Left cardiac atrium (tissue), 4 donors: ENCODE measurements at regions not wholly inside any gene's neighbourhood (a gene's known extent, or its start where the extent isn't known, plus 50 kb on each side); places are given as distances from the start of the nearest gene placed in this dataset.

Experiments
- ATAC-seq, 2 donors: fragments of 200-7000 bp; cut with Tn5 transposase; one replicate each; pipeline ENCODE4 v1.9.1; 2020; ENCODE audit warnings: mild to moderate bottlenecking in 2 of 2, moderate library complexity in 2 of 2
- DNase-seq: peaks from one replicate; pipeline ENCODE4 v3.0.0-alpha.2; 2020
- intact Hi-C, 2 donors: fragments of 100-400 bp; cut with DNase I; formaldehyde crosslinking; loops; one replicate each; pipeline versions ENCODE4 v1.14.1 to v1.15.1; 2022 to 2023
- donor health status: DM: no; HTN: yes; CAD: no.
- donor health status: DM: no; HTN: yes; CAD: no; lungs with severe emphysema.
- donor health status: DM: yes; HTN: yes; CAD: no.
- donor health status: Dilated cardiomyopathy.

GRCh38 chr12:60262378-60262777 lies 666.5 kb downstream of the SLC16A7 start:
- ATAC-seq (no peak), DNase-seq (no peak)
- intact Hi-C loops: no loop called here

- intact Hi-C loops: no loop called here
- no peak for DNase-seq
- no peak for ATAC-seq
Observed at GRCh38 chr12:60263161-60263560, 667.3 kb downstream of the SLC16A7 start.

GRCh38 chr12:60263836-60264493 lies 668.1 kb downstream of the SLC16A7 start:
- ATAC-seq: no peak
- intact Hi-C loops: no loop called here
- no peak for DNase-seq

GRCh38 chr12:60265741-60266140 lies 669.9 kb downstream of the SLC16A7 start:
- intact Hi-C loops: no loop called here
- no peak for DNase-seq
- ATAC-seq: no peak

- intact Hi-C loops: no loop called here
- ATAC-seq: no peak
- DNase-seq: no peak
Observed at GRCh38 chr12:60266381-60266852, 670.6 kb downstream of the SLC16A7 start.

- intact Hi-C loops: no loop called here
- DNase-seq: no peak
Observed at GRCh38 chr12:60269611-60270269, 673.9 kb downstream of the SLC16A7 start.

GRCh38 chr12:60271816-60272215 lies 676.0 kb downstream of the SLC16A7 start:
- intact Hi-C loops: no loop called here
- ATAC-seq: no peak
- DNase-seq: no peak

More at GRCh38 chr12:60269611-60270269, 673.9 kb downstream of the SLC16A7 start:
- ATAC-seq: no peak

GRCh38 chr12:60278209-60278608 lies 682.4 kb downstream of the SLC16A7 start:
- ATAC-seq (no peak), DNase-seq (no peak)
- intact Hi-C loops: no loop called here

- no peak for ATAC-seq
- DNase-seq: no peak
- intact Hi-C loops: no loop called here
Observed at GRCh38 chr12:60279221-60279620, 683.4 kb downstream of the SLC16A7 start.

- ATAC-seq (no peak), DNase-seq (no peak)
- intact Hi-C loops: no loop called here
Observed at GRCh38 chr12:60281522-60281921, 685.7 kb downstream of the SLC16A7 start.

GRCh38 chr12:60290532-60290931 lies 694.7 kb downstream of the SLC16A7 start:
- ATAC-seq: no peak
- intact Hi-C loops: no loop called here
- DNase-seq: no peak

GRCh38 chr12:60308366-60308991 lies 712.6 kb downstream of the SLC16A7 start:
- intact Hi-C loops: no loop called here
- no peak for DNase-seq
- ATAC-seq: no peak

GRCh38 chr12:60311940-60312339 lies 716.1 kb downstream of the SLC16A7 start:
- intact Hi-C loops: no loop called here
- ATAC-seq (no peak), DNase-seq (no peak)

GRCh38 chr12:60317361-60317760 lies 721.5 kb downstream of the SLC16A7 start:
- intact Hi-C loops: no loop called here
- ATAC-seq (no peak), DNase-seq (no peak)

GRCh38 chr12:60324746-60325145 lies 728.9 kb downstream of the SLC16A7 start:
- no peak for ATAC-seq
- DNase-seq: no peak
- intact Hi-C loops: no loop called here

GRCh38 chr12:60333461-60333860 lies 737.6 kb downstream of the SLC16A7 start:
- ATAC-seq: no peak
- intact Hi-C loops: no loop called here

GRCh38 chr12:60335745-60336144 lies 739.9 kb downstream of the SLC16A7 start:
- DNase-seq (no peak), ATAC-seq (no peak)
- intact Hi-C loops: no loop called here

More at GRCh38 chr12:60333461-60333860, 737.6 kb downstream of the SLC16A7 start:
- DNase-seq: no peak

- ATAC-seq: no peak
- DNase-seq: no peak
- intact Hi-C loops: no loop called here
Observed at GRCh38 chr12:60337839-60338549, 742.2 kb downstream of the SLC16A7 start.

GRCh38 chr12:60345442-60345841 lies 749.6 kb downstream of the SLC16A7 start:
- DNase-seq (no peak), ATAC-seq (no peak)
- intact Hi-C loops: no loop called here
